ENCODE measurements at regions not wholly inside any gene's neighbourhood (a gene's known extent, or its start where the extent isn't known, plus 50 kb on each side); places are given as distances from the start of the nearest gene placed in this dataset.

- TF ChIP-seq, protein P1, sequence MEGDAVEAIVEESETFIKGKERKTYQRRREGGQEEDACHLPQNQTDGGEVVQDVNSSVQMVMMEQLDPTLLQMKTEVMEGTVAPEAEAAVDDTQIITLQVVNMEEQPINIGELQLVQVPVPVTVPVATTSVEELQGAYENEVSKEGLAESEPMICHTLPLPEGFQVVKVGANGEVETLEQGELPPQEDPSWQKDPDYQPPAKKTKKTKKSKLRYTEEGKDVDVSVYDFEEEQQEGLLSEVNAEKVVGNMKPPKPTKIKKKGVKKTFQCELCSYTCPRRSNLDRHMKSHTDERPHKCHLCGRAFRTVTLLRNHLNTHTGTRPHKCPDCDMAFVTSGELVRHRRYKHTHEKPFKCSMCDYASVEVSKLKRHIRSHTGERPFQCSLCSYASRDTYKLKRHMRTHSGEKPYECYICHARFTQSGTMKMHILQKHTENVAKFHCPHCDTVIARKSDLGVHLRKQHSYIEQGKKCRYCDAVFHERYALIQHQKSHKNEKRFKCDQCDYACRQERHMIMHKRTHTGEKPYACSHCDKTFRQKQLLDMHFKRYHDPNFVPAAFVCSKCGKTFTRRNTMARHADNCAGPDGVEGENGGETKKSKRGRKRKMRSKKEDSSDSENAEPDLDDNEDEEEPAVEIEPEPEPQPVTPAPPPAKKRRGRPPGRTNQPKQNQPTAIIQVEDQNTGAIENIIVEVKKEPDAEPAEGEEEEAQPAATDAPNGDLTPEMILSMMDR (IDR thresholded peaks at IDR 0.05) = no peak
- no peak for TF ChIP-seq POLR2A (IDR thresholded peaks at IDR 0.05)
These were observed 237.3 kb upstream of the ZMIZ1 start for GRCh38 chr10:78831461-78831860.

All from right lobe of liver (tissue), 4 donors.